Coronary artery (tissue), 2 donors: ENCODE measurements at regions not wholly inside any gene's neighbourhood (a gene's known extent, or its start where the extent isn't known, plus 50 kb on each side); places are given as distances from the start of the nearest gene placed in this dataset.
"Not testable (repeated sequence)": the region's sequence is repeated elsewhere in the genome, so short reads cannot be mapped to it uniquely, and the experiment has no call there.

ENCODE experiments used
- DNase-seq: peaks from one replicate; pipeline ENCODE4 v3.0.0-alpha.2; 2017; ENCODE audit warnings: low spot score
- H3K27ac ChIP-seq, 2 donors: fragments of 200-600 bp; sonication (generic); one replicate each; pipeline ENCODE4 v1.5.1; 2016 to 2019
- H3K4me3 ChIP-seq: fragments of 200-600 bp; sonication (generic); 2 replicates; pipeline ENCODE4 v1.5.1; 2016; ENCODE audit warnings: mild to moderate bottlenecking, moderate library complexity
- CTCF ChIP-seq: fragments of 200-600 bp; sonication (generic); IDR thresholded peaks from one replicate; pipeline ENCODE4 v1.5.1; 2019; ENCODE audit warnings: antibody characterized with exemption

GRCh38 chr1:189701606-189702005, 776.1 kb downstream of the BRINP3 start:
- TF ChIP-seq CTCF = no peak
- DNase-seq = no peak
- H3K4me3 ChIP-seq = no peak overlapping the region
- H3K27ac ChIP-seq = no peak overlapping the region

- no peak for TF ChIP-seq CTCF
Observed at GRCh38 chr1:189706594-189706993, 771.1 kb downstream of the BRINP3 start.

DNA sequence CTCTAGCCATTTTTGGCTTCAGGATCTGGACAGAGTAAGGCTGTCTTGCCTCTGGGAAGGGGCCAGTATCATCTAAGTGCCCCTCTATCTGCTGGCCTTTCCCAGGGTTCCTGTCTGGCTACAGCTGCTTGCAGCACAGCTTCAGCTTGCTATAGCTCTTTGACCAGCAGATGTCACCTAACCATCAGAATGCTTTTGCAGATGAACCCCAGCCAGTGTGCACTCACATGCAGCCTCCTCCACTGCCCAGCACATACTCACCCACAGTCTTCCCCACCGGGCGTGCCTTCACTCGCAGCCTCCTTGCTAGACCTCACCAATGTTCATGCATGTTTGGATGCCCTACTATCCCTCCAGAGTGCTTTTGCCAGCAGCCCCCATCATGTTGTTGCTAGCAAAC, 769.0 kb downstream of the BRINP3 start:
- no peak overlapping the region for H3K4me3 ChIP-seq
- no peak for DNase-seq
- TF ChIP-seq CTCF = no peak
- H3K27ac ChIP-seq = no peak overlapping the region

More at GRCh38 chr1:189706594-189706993, 771.1 kb downstream of the BRINP3 start:
- Histone ChIP-seq H3K27ac (no peak overlapping the region), H3K4me3 (no peak overlapping the region)
- no peak for DNase-seq

- DNase-seq, H3K4me3 ChIP-seq, H3K27ac ChIP-seq: not testable (repeated sequence)
Observed at GRCh38 chr1:189718147-189718795, 759.4 kb downstream of the BRINP3 start.

GRCh38 chr1:189726806-189727205, 750.9 kb downstream of the BRINP3 start:
- DNase-seq = no peak
- no peak overlapping the region for H3K4me3 ChIP-seq
- TF ChIP-seq CTCF = no peak
- no peak overlapping the region for H3K27ac ChIP-seq

DNA sequence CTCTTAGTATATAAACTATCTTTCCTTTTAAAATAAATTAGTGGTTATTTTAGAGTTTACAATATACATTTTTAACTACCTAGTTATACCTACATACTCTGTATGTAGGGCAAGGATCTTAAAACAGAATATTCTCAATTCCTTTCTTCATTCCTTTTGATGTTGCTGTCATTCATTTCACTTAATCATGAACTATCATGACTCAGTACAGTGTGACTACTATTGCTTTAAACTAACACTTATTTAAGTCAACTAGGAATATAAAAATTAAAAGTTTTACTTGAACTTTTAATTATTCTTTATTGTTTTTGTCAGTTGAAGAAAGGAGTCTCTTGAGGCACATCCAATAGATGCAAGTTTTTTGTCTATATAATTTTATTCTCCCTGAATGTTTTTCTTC, 726.4 kb downstream of the BRINP3 start:
- Histone ChIP-seq H3K4me3 (no peak overlapping the region), H3K27ac (no peak overlapping the region)
- DNase-seq = no peak
- no peak for TF ChIP-seq CTCF

GRCh38 chr1:189752461-189752995, 725.1 kb downstream of the BRINP3 start:
- DNase-seq = no peak
- no peak overlapping the region for H3K27ac ChIP-seq
- no peak for TF ChIP-seq CTCF
- no peak overlapping the region for H3K4me3 ChIP-seq

- H3K4me3 ChIP-seq, DNase-seq, H3K27ac ChIP-seq: not testable (repeated sequence)
Observed at GRCh38 chr1:189755100-189755499, 722.6 kb downstream of the BRINP3 start.
